HG03575 (cell line): ENCODE measurements at regions not wholly inside any gene's neighbourhood (a gene's known extent, or its start where the extent isn't known, plus 50 kb on each side); places are given as distances from the start of the nearest gene placed in this dataset.

ENCODE experiments used
- ATAC-seq: cut with Tn5 transposase; IDR thresholded peaks from one replicate; pipeline ENCODE4 v1.9.1; 2021; ENCODE audit not compliant: unreplicated experiment, insufficient number of reproducible peaks, low FRiP score; ENCODE audit errors: extremely low read depth

DNA sequence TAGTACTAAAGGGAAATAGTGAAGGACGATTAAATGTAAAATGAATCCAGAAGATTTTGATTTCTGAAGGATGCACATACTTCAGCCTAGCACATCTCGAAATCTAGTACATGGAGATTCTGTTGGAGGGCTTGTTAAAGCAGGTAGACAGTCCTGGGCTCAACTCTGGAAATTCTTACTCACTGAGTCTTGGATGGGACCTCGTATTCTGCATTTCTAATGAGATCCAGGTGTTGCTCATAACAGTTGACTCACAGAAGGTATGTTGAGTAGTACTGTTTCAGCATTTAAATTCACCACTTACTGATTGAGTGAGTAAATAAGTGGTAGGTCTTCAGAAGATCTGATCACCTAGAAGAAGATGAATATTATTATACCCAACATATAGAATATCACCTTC lies 623.4 kb upstream of the SGO1 start:
- no peak for ATAC-seq

DNA sequence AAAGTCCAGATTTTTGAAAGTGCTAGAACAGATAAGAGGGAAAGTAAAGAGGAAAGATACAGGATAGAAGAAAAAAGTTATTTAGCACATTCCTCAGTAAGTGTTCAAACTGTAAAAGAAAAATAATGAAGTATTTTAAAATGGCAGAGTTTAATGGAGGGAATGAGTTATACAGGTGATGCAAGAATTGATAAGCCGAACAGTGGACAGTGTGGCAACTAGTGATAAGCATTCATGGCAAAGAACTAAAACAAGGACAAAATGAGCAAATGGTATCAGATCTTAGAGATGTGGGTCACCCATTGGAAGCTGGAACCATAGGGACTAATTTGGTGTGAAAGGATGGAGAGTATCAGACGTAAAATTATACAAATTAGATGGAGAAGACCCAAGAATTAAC lies 622.9 kb upstream of the SGO1 start:
- ATAC-seq = no peak

DNA sequence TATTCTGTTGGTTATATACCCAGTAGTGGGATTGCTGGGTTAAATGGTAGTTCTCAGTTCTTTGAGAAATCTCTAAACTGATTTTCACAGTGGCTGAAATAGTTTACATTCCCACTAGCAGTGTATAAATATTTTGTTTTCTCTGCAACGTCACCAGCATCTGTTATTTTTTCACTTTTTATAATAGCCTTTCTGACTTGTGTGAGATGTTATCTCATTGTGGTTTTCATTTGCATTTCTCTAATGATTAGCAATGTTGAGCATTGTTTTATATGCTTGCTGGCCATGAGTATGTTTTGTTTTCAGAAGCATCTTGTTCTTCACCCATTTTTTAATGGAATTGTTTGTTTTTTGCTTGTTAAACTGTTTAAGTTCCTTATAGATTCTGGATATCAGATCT lies 612.7 kb upstream of the SGO1 start:
- no peak for ATAC-seq

DNA sequence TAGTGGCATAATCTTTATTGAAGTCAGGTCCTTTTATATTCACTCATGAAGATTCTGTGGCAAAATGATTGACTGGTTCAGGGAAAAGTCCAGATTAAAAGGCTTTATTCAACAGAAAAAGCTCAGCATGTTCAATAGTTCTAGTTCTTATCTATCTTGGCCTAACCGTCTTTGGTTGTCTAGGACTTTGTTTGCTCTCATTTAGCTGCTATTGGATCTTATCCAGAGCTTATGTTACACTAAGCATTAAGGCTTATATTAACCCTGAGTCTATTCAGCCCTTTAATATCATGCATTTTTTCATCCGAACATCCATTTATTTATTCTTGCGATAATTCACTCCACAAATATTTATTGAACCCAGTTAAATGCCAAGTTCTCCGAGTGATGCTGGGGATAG lies 601.0 kb upstream of the SGO1 start:
- ATAC-seq = no peak

DNA sequence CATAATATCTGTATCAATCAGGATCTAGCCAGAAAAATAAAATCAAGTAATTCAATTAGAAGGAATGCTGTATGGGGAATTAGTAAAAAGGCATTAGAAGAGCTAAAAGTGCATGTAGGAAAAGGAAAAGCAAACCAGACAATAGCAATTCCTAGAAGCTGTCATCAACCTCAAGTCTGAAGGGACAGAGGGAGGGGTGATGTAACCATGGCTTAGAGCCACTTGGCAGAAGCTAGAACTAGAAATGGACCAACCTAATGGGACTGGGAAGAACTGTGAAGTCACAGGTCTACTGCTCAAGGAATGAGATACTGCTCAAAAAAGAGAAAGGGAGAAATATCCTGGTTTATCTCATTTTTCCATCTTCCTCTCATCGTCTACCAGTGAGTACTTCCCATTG lies 590.7 kb upstream of the SGO1 start:
- no peak for ATAC-seq

DNA sequence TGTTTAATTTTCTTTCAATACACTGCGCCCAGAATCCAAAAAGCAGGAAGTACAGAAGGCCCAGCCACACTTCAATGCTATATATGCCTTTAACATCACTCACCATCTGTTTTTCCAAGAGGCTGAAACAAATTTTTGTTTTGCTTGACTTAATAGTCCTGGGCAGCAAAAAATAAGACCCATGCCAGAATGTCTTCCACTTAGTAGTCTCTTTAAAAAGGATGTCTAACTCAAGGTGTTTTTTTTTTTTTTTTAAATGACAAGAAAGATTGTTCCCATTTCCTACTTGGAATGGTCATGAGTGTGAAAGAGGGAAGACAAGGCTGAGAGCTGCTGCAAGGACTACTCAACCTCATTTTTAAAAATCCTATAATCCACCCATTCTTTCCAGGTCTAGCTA lies 590.3 kb upstream of the SGO1 start:
- no peak for ATAC-seq

DNA sequence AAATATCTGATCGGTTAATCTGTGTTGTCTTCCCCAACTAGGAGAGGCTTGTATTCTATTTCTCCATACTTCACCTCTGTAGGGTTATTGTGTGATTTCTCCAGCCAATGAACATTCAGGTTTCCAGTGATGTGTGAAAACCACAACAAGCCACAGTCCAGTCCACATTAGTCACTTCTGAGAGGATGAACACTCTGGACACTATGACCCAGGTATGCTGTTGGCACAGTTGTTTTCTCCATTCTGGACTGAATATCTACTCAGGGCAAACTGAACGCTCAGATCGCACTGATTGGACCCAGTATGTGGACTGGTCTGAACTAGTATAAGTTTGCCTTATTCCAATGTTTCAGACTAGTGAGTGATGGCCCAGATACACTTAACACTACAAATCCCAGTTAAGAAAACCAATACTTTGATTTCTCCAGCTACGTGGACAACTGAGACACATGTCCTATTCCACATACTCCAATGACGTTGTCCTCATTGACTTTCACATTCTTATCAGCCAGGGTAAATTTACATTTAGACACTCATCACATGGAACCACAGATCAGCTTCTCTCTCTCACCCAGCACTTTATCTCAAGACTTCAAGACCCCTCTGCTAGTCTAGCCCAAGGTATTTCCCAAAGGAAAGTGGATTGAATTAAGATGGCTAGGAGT lies 587.4 kb upstream of the SGO1 start:
- no peak for ATAC-seq

DNA sequence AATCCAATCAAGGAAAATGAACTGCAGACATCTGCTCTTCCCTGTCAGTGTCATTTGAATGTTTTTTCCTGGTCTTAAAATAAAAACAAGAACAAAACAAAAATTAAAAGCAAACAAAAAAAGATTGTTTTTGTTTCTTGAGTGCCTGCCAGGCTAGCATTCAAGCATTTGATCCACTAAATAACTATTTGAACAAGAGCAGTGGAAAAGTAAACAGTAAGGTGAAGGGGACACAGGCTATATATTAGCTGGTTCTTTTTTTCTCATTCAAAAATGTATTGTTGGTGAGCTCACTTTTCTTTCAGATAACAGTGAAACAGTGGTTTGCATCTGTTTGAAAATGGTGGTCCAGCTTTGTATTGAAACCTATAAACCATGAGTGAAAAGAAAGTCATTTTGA lies 586.9 kb upstream of the SGO1 start:
- no peak for ATAC-seq

DNA sequence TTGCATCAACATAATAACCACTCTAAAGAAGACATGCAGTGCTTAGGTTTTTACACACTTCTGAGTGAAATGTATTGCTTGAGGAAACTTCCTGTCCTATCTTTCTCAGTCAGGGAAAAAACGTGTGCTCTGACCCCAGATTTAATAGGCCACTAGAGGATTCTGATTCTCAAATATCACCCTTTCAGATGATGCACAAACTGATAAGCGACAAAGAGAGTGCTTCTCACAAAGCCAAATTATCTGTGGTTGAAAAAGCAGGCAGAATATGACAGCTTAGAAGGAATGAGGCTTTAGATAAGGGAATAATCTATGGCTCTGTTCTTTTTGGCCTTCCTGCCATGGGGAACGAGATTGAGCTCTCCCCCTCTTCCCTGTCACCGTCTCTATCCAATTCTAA lies 583.4 kb upstream of the SGO1 start:
- no peak for ATAC-seq

DNA sequence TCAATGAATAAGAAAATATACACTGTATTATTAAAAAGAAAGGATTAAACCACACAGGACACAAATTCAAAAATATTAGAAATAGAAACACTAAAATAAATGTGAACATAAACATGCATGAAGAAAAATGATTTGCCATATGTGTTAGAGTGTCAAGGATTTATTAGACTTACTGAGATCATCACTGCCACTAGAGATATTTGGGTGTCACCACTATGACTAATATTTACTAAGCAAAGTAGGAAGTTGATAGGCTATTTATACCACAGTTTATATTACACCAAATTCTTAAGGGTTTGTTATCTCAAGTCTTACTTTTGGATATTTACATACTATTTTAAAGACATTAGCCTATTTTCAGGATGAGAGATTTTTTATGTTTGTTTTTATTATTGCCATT lies 575.0 kb upstream of the SGO1 start:
- no peak for ATAC-seq

DNA sequence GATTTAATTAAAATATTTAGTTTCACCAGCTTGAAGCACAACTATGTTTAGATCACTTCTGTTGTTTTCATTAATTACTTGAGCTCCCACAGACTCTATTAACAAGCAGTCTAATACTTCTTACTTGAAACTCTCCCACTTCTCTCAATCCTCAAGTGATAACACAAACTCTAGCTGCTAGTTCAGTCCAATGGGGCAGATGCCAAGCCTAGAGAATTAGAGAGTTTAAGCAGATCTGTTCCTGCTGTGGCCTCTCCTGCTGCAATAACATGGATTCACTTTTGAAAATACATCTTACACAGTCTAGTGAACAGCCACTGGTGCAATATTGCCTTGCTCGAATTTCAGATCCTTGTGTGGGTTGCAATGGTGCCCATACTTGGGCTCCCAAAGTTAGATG lies 566.4 kb upstream of the SGO1 start:
- no peak for ATAC-seq

DNA sequence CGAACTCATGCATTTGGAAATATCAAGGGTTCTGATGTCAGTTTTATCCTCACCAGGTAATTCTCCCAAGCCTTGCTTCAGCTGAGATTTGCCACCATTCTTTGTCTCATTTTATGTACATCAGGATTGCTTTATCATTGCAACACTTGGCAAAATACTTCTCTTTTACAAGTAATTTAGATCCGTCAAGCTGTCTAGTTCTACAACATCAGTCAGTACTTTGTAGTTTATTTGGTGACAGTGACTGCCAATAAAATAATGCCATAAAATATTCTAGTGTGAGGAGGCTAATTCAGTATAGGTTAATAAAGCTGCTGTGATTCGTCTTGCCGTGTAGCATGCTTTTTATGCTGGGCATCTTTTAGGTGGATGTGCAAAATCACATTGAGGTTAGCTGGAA lies 565.3 kb upstream of the SGO1 start:
- no peak for ATAC-seq

DNA sequence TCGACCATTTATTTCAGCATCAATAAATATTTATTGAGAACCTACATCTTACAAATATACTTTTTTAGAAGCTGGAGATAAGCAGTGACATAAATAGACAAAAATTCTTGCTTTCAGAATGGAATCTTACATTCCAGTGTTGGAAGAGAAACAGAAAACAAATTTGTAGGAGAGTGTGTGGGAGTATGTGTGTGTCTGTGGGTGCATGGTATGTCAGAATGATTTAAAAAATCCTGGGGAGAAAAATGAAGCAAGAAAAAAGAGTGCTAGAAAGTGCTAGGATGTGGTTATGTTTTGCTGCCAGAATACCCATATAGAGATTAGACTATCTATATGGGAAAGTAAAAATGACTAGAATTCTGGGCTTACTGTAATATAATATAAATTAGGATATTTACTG lies 561.7 kb upstream of the SGO1 start:
- ATAC-seq = no peak

DNA sequence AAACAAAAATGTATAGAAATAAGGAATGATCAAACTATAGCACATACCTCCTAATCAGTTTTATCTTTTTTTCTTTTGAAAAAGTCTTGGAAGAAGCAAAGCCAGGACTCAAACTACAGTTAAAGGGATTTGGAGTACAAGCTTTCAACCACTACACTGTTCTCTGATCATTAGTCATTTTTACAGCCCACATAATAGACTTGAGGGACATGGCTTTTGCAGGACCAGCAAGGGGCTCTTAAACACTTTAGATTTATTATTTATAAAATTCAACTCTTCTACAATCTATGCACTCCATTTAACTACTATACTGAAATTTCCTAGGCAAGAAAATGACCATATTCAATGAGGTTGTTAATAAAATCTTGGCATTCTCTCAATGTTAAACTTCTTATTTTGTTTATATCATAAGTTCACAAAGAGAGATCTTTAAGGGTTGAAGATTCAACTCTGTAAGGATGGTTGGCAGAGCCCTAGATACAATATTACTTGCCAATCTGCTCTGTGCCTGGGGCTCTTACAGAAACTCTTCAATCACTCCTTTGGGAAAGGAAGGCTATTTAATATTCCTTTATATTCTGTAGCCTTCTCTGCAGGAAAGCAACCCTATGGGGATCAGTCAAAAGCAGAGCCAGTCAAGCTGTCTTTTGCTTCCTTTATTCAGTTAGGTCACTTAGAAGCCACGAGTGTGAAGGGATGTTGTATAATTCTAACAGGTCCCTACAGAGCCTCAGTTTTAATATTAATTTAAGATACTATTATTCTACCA lies 557.7 kb upstream of the SGO1 start:
- no peak for ATAC-seq

DNA sequence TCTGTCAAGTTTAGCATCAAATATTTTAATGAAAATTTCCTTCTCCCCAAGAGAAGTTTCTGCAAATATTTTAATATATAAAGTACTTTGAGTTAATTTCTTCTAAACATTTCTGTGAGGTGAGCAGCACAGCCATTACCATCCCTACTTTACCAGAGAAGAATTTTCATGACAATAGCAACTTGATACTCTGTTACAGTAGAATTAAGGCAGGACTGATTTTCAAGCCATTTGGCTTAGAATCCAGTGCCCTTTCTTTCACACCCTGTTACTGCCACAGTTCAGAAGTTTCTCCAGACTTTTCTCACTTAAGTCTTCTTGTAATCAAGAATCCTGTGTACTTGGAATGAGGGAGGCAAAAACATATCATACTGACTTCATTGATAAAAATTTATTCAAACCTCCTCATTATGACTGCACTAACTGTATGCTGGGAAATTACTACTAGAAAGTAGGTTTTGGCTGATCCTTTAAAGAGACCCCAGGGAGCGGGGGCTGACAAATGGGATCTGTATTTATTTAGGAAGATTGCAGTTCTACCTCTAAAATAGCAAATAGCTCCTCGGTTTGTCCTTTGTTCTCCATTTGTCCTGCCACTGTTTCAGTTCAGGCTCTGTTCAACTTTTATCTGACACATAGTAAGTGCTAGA lies 557.0 kb upstream of the SGO1 start:
- no peak for ATAC-seq

DNA sequence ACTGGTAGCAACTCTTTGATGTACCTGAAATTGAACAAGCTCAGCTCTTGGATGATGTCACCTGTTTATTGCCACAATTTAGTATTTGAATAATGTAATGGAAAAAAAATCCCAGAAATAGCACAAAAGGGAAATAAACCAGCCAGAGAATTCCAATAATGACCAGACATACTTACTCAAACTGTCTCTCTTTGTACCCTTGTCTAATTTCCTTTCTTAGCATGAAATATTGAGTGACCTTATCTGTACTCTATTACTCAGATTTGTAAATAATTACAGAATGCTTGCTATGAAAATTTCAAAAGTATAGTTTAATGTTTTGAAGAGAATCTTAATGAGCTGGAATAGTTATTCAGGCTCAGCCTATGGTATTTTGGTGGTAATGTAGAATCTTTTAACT lies 555.4 kb upstream of the SGO1 start:
- no peak for ATAC-seq

DNA sequence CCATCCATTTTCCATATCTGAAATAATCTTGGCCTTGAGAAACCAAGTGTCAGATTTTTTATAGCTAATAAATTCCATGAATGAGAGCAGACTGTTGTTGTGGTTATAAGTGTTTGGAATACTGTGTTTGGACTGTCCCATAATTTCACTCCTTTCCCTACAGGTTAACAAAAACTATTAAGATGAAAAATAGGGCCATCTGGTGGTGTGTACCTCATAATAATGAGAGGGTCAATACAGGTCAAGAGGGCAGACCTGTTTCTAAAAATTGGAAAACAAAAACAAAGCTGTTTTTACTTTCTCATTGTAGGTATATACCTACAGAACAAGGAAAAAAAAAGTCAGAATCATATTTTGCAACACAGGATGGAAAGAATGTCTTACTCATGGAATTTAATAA lies 553.8 kb upstream of the SGO1 start:
- no peak for ATAC-seq

DNA sequence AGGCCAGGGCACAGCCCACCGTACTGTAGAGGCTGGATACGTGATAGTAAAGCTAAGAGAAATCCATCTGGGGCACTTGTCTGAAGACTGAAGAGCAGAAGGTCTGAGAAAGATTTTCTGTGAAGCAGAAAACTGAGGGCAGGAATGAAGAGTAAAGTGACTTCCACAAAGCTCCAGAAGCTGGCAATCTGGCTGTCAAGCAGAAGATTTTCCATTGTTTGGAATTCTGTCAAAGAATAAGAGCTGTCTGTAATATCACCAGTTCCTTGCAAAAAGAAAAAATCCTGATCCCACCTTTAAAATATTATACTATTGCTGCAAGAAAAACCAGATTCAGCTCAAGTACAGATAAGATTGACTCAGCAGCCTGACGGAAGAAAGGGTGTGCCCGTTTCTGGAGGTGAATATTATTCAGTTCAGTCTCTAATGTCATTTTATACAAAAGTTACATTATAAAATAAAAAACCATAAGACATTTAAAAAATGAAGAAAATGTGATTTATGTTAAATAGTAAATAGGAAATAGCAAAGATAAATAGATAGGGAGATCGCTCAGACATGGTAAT lies 550.4 kb upstream of the SGO1 start:
- ATAC-seq = no peak

DNA sequence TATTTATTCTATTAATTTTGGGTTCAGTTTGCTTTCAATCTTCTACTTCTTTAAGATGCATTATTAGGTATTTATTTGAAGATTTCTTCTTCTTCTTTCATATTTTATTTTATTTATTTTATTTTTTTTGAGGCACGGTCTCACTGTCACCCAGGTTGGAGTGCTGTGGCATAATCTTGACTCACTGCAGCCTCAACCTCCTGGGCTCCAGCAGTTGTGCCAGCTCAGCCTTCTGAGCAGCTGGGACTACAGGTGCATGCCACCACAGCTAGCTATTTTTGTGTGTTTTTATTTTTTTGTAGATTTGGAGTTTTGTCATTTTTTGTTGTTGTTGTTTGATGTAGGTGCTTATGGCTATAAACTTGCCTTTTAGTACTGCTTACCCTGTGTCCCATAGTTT lies 543.2 kb upstream of the SGO1 start:
- ATAC-seq = no peak

DNA sequence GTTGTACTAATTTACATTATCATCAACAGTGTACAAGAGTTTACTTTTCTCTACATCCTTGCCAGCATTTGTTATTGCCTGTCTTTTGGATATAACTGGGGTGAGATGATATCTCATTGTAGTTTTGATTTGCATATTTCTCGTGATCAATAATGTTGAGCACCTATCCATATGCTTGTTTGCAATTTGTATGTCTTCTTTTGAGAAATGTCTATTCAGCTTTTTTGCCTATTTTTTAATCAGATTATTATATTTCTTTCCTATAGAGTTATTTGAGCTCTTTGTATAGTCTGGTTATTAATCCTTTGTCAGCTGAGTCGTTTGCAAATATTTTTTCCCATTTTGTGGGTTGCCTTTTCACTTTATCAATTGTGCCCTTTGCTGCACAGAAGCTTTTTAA lies 540.8 kb upstream of the SGO1 start:
- ATAC-seq = no peak
